ENCODE measurements at regions not wholly inside any gene's neighbourhood (a gene's known extent, or its start where the extent isn't known, plus 50 kb on each side); places are given as distances from the start of the nearest gene placed in this dataset.

- Histone ChIP-seq H3K36me3 (ENCODE audit: control insufficient read depth in 2 of 2, insufficient read depth in 2 of 2, low read length in 1 of 2) (no peaks in the 10 kb centered on the region), H3K27me3 (ENCODE audit: control insufficient read depth in 1 of 2, insufficient read depth in 2 of 2, low read length in 2 of 2) (no peaks in the 10 kb centered on the region), H3K27ac (ENCODE audit: low read depth in 2 of 2, low read length in 1 of 2) (no peak overlapping the region), H3K9me3 (ENCODE audit: control insufficient read depth in 2 of 2, insufficient read depth in 1 of 2, low read depth in 1 of 2, low read length in 1 of 2) (no peaks in the 10 kb centered on the region), H3K4me1 (ENCODE audit: control insufficient read depth in 2 of 2, insufficient read depth in 2 of 2, low read length in 1 of 2) (peaks cover 0 to 2% of the 10 kb centered on the region in 2 donors), H3K4me3 (ENCODE audit: low read depth in 1 of 2, low read length in 2 of 2) (no peak overlapping the region)
- WGBS, 2 donors = 36 to 45% methylated on average over 3 of the region's 3 CpGs
Measured at GRCh38 chr5:10157085-10157669, 92.5 kb downstream of the ATPSCKMT start.

GRCh38 chr5:10155897-10156667, 93.6 kb downstream of the ATPSCKMT start:
- H3K27me3 ChIP-seq (ENCODE audit: control insufficient read depth in 1 of 2, insufficient read depth in 2 of 2, low read length in 2 of 2) = no peaks in the 10 kb centered on the region
- H3K27ac ChIP-seq (ENCODE audit: low read depth in 2 of 2, low read length in 1 of 2) = no peak overlapping the region
- H3K4me1 ChIP-seq (ENCODE audit: control insufficient read depth in 2 of 2, insufficient read depth in 2 of 2, low read length in 1 of 2) = peaks cover 0 to 2% of the 10 kb centered on the region in 2 donors
- no peak overlapping the region for H3K4me3 ChIP-seq (ENCODE audit: low read depth in 1 of 2, low read length in 2 of 2)
- 63 to 66% methylated on average over 3 of the region's 3 CpGs for WGBS, 2 donors
- no peaks in the 10 kb centered on the region for H3K9me3 ChIP-seq (ENCODE audit: control insufficient read depth in 2 of 2, insufficient read depth in 1 of 2, low read depth in 1 of 2, low read length in 1 of 2)
- no peaks in the 10 kb centered on the region for H3K36me3 ChIP-seq (ENCODE audit: control insufficient read depth in 2 of 2, insufficient read depth in 2 of 2, low read length in 1 of 2)

DNA sequence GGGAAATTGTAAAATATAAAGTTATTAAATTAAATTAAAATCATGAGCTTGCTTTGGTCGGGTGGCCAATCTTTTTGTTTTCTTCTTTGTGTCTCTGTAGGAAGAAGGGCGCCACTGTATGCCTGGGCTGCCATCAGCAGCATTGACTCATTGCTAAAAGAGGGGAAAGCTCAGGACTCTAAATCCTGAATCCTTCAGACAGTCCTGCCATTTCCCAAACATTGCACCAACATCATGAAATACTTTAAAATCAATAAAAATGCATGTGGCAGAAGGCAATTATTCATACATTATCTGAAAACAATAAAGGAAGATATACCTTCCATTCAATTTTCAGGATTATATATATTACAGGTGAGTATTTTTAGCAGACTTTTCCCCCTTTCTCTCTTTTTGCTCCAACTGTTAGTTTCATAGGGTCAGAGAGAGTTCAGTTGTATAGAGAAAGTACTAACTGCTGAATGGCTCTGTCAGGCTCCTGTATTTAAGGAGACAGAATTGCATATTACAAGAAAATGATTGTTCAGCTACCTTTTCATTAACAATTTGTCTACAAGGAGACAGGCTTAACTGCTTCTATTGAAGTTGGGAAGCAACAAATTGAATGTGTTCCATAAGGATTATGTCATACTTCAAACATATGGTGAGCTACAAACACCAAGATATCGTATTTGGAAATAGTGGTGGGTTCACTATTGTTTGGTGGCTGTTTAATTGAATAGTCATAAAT, 95.7 kb downstream of the ATPSCKMT start:
- Histone ChIP-seq H3K27me3 (ENCODE audit: control insufficient read depth in 1 of 2, insufficient read depth in 2 of 2, low read length in 2 of 2) (no peaks in the 10 kb centered on the region), H3K4me3 (ENCODE audit: low read depth in 1 of 2, low read length in 2 of 2) (no peak overlapping the region), H3K36me3 (ENCODE audit: control insufficient read depth in 2 of 2, insufficient read depth in 2 of 2, low read length in 1 of 2) (no peaks in the 10 kb centered on the region), H3K4me1 (ENCODE audit: control insufficient read depth in 2 of 2, insufficient read depth in 2 of 2, low read length in 1 of 2) (peaks cover 0 to 2% of the 10 kb centered on the region in 2 donors), H3K27ac (ENCODE audit: low read depth in 2 of 2, low read length in 1 of 2) (no peak overlapping the region), H3K9me3 (ENCODE audit: control insufficient read depth in 2 of 2, insufficient read depth in 1 of 2, low read depth in 1 of 2, low read length in 1 of 2) (no peaks in the 10 kb centered on the region)
- 59 to 62% methylated on average over 3 of the region's 3 CpGs for WGBS, 2 donors

DNA sequence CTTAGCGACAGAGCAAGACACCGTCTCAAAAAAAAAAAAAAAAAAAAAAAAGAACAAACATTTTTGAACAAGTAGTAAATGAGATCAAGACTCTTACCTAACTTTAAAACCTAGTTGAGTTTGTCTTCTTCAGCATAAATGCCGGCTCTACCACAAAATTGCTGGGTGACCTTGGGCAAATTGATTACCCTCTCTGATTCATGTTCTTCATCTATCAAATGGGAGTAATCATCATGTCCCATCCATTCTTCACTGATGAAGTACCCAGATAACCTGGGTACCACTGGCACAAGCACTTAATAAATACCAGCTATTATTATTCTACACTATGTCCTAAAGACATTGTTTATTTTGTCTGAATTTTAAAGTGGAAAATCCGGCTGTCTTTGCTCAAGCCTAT, 96.3 kb downstream of the ATPSCKMT start:
- Histone ChIP-seq H3K27ac (ENCODE audit: low read depth in 2 of 2, low read length in 1 of 2) (no peak overlapping the region), H3K9me3 (ENCODE audit: control insufficient read depth in 2 of 2, insufficient read depth in 1 of 2, low read depth in 1 of 2, low read length in 1 of 2) (no peaks in the 10 kb centered on the region), H3K4me1 (ENCODE audit: control insufficient read depth in 2 of 2, insufficient read depth in 2 of 2, low read length in 1 of 2) (peaks cover 0 to 2% of the 10 kb centered on the region in 2 donors), H3K4me3 (ENCODE audit: low read depth in 1 of 2, low read length in 2 of 2) (no peak overlapping the region), H3K27me3 (ENCODE audit: control insufficient read depth in 1 of 2, insufficient read depth in 2 of 2, low read length in 2 of 2) (no peaks in the 10 kb centered on the region), H3K36me3 (ENCODE audit: control insufficient read depth in 2 of 2, insufficient read depth in 2 of 2, low read length in 1 of 2) (no peaks in the 10 kb centered on the region)
- WGBS, 2 donors = 69 to 87% methylated on average over 2 to 4 of the region's 4 CpGs

DNA sequence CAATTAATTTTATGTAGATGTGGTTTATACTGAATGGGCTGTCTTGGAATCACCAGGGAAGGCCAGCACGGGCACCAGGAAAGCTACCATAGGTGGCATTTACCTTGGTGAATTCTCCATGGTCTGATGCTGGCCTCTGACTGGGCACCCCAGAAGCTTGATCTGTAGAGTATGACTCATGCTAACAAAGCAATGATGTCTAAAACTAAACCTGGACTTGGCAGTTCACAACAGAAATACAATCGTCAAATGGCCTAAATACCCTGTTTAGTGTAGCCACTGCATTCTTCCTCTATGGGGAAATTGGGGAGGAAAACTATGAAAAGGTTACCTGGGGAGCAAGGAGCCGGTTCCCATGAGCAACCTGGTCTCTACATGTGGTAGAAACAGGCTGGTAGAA, 98.0 kb downstream of the ATPSCKMT start:
- Histone ChIP-seq H3K36me3 (ENCODE audit: control insufficient read depth in 2 of 2, insufficient read depth in 2 of 2, low read length in 1 of 2) (no peaks in the 10 kb centered on the region), H3K27me3 (ENCODE audit: control insufficient read depth in 1 of 2, insufficient read depth in 2 of 2, low read length in 2 of 2) (no peaks in the 10 kb centered on the region), H3K27ac (ENCODE audit: low read depth in 2 of 2, low read length in 1 of 2) (no peak overlapping the region), H3K4me1 (ENCODE audit: control insufficient read depth in 2 of 2, insufficient read depth in 2 of 2, low read length in 1 of 2) (no peaks in the 10 kb centered on the region), H3K9me3 (ENCODE audit: control insufficient read depth in 2 of 2, insufficient read depth in 1 of 2, low read depth in 1 of 2, low read length in 1 of 2) (no peaks in the 10 kb centered on the region), H3K4me3 (ENCODE audit: low read depth in 1 of 2, low read length in 2 of 2) (no peak overlapping the region)
- WGBS, 2 donors = 69 to 73% methylated on average over 3 of the region's 3 CpGs

DNA sequence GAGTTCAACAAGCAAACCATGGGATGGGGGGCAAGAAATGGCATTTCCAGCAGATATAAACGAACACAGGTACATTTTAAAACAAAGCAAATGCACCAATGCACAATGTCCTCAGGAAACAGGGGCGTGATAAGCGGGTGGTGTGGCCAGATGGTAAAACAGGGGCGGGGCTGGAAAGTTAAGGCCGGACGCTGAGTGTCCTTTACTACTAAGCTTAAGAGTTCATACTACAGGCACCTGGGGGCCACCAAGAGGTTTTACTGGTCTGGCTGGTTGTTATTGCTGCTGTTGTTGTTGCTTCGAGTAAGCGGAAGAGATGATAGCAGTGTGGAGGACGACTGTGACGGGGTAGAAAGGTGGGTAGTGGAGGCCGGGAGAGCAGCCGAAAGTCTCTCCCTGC, 99.8 kb downstream of the ATPSCKMT start:
- 78 to 88% methylated on average over 12 of the region's 12 CpGs for WGBS, 2 donors
- Histone ChIP-seq H3K9me3 (ENCODE audit: control insufficient read depth in 2 of 2, insufficient read depth in 1 of 2, low read depth in 1 of 2, low read length in 1 of 2) (no peaks in the 10 kb centered on the region), H3K27ac (ENCODE audit: low read depth in 2 of 2, low read length in 1 of 2) (no peak overlapping the region), H3K27me3 (ENCODE audit: control insufficient read depth in 1 of 2, insufficient read depth in 2 of 2, low read length in 2 of 2) (no peaks in the 10 kb centered on the region), H3K4me3 (ENCODE audit: low read depth in 1 of 2, low read length in 2 of 2) (no peak overlapping the region), H3K4me1 (ENCODE audit: control insufficient read depth in 2 of 2, insufficient read depth in 2 of 2, low read length in 1 of 2) (no peaks in the 10 kb centered on the region), H3K36me3 (ENCODE audit: control insufficient read depth in 2 of 2, insufficient read depth in 2 of 2, low read length in 1 of 2) (no peaks in the 10 kb centered on the region)

DNA sequence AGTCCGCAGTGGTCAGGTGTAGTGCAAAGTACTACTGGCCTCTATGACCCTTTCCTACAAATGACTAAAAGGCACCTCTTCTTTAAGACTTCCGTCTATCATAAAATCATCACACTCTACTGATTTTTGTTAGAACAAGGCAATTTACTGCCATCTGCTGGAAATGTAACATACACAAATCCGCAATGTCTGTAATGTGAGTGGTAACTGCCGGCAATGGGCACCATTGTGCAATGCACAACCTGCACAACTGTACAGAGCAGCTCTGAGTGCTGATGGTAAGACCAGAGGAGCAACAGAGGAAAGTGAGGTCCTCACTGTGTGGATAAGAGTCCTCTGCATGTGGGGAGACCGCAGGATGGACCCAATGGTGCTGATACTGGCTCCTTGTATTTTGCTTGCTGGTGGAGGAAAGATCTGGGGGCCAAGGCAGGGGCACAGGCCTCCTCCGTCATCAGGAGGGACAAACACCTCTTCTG, 103.7 kb downstream of the ATPSCKMT start:
- 69% methylated on average over 6 of the region's 6 CpGs for WGBS, 2 donors
- Histone ChIP-seq H3K9me3 (ENCODE audit: control insufficient read depth in 2 of 2, insufficient read depth in 1 of 2, low read depth in 1 of 2, low read length in 1 of 2) (no peaks in the 10 kb centered on the region), H3K4me1 (ENCODE audit: control insufficient read depth in 2 of 2, insufficient read depth in 2 of 2, low read length in 1 of 2) (no peaks in the 10 kb centered on the region), H3K27me3 (ENCODE audit: control insufficient read depth in 1 of 2, insufficient read depth in 2 of 2, low read length in 2 of 2) (no peaks in the 10 kb centered on the region), H3K4me3 (ENCODE audit: low read depth in 1 of 2, low read length in 2 of 2) (no peak overlapping the region), H3K36me3 (ENCODE audit: control insufficient read depth in 2 of 2, insufficient read depth in 2 of 2, low read length in 1 of 2) (no peaks in the 10 kb centered on the region), H3K27ac (ENCODE audit: low read depth in 2 of 2, low read length in 1 of 2) (no peak overlapping the region)

GRCh38 chr5:10144040-10144439, 105.6 kb downstream of the ATPSCKMT start:
- 82 to 88% methylated on average over 3 of the region's 3 CpGs for WGBS, 2 donors
- no peak overlapping the region for H3K27ac ChIP-seq (ENCODE audit: low read depth in 2 of 2, low read length in 1 of 2)
- H3K27me3 ChIP-seq (ENCODE audit: control insufficient read depth in 1 of 2, insufficient read depth in 2 of 2, low read length in 2 of 2) = no peaks in the 10 kb centered on the region
- no peaks in the 10 kb centered on the region for H3K9me3 ChIP-seq (ENCODE audit: control insufficient read depth in 2 of 2, insufficient read depth in 1 of 2, low read depth in 1 of 2, low read length in 1 of 2)
- H3K4me3 ChIP-seq (ENCODE audit: low read depth in 1 of 2, low read length in 2 of 2) = no peak overlapping the region
- H3K36me3 ChIP-seq (ENCODE audit: control insufficient read depth in 2 of 2, insufficient read depth in 2 of 2, low read length in 1 of 2) = no peaks in the 10 kb centered on the region
- H3K4me1 ChIP-seq (ENCODE audit: control insufficient read depth in 2 of 2, insufficient read depth in 2 of 2, low read length in 1 of 2) = no peaks in the 10 kb centered on the region

DNA sequence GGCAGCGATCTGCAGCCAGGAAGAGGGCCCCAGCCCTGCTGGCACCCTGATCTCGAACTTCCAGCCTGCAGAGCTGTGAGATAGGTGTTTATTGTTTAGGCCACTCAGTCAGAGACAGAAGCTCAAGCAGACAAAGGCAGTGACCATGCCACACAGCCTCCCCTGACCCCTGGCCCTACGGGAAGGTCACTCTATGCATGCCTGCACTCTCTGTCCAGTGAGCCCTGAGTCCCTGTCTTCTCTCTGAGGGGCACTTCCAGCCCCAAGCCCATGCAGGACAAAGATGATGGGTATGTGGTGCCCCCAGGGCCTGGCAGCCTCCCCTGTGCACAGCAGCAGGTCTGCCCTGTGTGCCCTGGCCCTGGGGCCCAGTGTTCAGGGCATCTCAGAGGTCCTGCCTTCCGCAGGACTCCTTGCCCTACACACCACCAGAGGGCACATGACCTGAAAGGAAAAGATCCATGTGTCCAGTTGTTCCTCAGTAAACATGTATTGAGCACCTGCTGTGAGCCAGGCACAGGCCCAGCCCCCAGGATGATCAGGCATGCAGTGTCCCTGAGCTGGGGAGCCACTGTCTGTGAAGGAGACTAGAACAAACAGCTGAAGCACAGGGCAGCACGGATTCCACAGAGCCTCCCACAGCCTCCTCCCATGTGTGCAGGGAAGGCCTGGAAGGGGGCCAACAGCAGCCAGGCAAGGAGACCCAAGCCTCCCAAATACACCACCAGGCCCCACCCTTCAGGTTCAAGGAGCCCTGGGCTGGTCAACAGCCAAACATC, 109.3 kb downstream of the ATPSCKMT start:
- Histone ChIP-seq H3K36me3 (ENCODE audit: control insufficient read depth in 2 of 2, insufficient read depth in 2 of 2, low read length in 1 of 2) (no peaks in the 10 kb centered on the region), H3K27me3 (ENCODE audit: control insufficient read depth in 1 of 2, insufficient read depth in 2 of 2, low read length in 2 of 2) (no peaks in the 10 kb centered on the region), H3K27ac (ENCODE audit: low read depth in 2 of 2, low read length in 1 of 2) (no peak overlapping the region), H3K9me3 (ENCODE audit: control insufficient read depth in 2 of 2, insufficient read depth in 1 of 2, low read depth in 1 of 2, low read length in 1 of 2) (no peaks in the 10 kb centered on the region), H3K4me3 (ENCODE audit: low read depth in 1 of 2, low read length in 2 of 2) (no peak overlapping the region), H3K4me1 (ENCODE audit: control insufficient read depth in 2 of 2, insufficient read depth in 2 of 2, low read length in 1 of 2) (no peaks in the 10 kb centered on the region)
- 80 to 89% methylated on average over 5 of the region's 5 CpGs for WGBS, 2 donors

Measured in esophagus (tissue), 2 donors.